Endothelial cell of umbilical vein (primary cell): ENCODE measurements at regions not wholly inside any gene's neighbourhood (a gene's known extent, or its start where the extent isn't known, plus 50 kb on each side); places are given as distances from the start of the nearest gene placed in this dataset.

Experiments used
- BruUV-seq: library from RNA; stranded (reverse); fragments of 400-500 nt; replicated peaks from 2 replicates; lab custom pipeline; 2021; lab: Mats Ljungman, UMichigan
- CTCF ChIA-PET: fragments of 300-600, 350-600 bp; sonication (Branson Sonifier 250); formaldehyde crosslinking; loops from one replicate; lab custom pipeline; 2021; ENCODE audit warnings: antibody characterized with exemption, inconsistent platforms; lab: Charles Lee
- POLR2A ChIA-PET: fragments of 300-600, 350-600 bp; sonication (Branson Sonifier 250); formaldehyde crosslinking; loops from one replicate; lab custom pipeline; 2021; ENCODE audit warnings: antibody characterized with exemption, inconsistent platforms; lab: Charles Lee
- DNase-seq: peaks from one replicate; pipeline ENCODE4 v3.0.0-alpha.2; 2011; ENCODE audit warnings: low read depth, low spot score
- FAIRE-seq: peaks from 2 replicates; lab custom pipeline; 2011; peaks lifted over from hg19 to GRCh38; lab: Jason Lieb, UNC
- H2AFZ ChIP-seq: 2 replicates; pipeline ENCODE4 v1.6.0; 2012; ENCODE audit warnings: low read depth, low read length, control low read depth, inconsistent platforms
- H3K27ac ChIP-seq: 2 replicates; pipeline ENCODE4 v1.5.1; 2011; ENCODE audit warnings: low read depth, mild to moderate bottlenecking, control low read depth, low read length, moderate library complexity; ENCODE audit not compliant: insufficient read depth
- H3K27me3 ChIP-seq, 2 experiments: 2 replicates each; pipeline versions ENCODE4 v1.6.0 to v1.6.1; 2011; ENCODE audit warnings: low read length in 2 of 2, mixed read lengths in 1 of 2; ENCODE audit not compliant: control insufficient read depth in 2 of 2, insufficient read depth in 2 of 2
- H3K36me3 ChIP-seq, 2 experiments: 2 replicates in 1 of 2; 3 replicates in 1 of 2; pipeline ENCODE4 v1.5.1; 2011; ENCODE audit warnings: low read length in 2 of 2, mild to moderate bottlenecking in 1 of 2, moderate library complexity in 1 of 2; ENCODE audit not compliant: control insufficient read depth in 2 of 2, insufficient read depth in 2 of 2; ENCODE audit errors: extremely low read depth in 1 of 2
- H3K4me1 ChIP-seq: 3 replicates; pipeline ENCODE4 v1.5.1; 2011; ENCODE audit warnings: mild to moderate bottlenecking, low read length; ENCODE audit not compliant: control insufficient read depth, insufficient read depth; ENCODE audit errors: extremely low read depth
- H3K4me2 ChIP-seq: 2 replicates; pipeline ENCODE4 v1.6.1; 2011; ENCODE audit warnings: low read length, control low read depth, mixed read lengths; ENCODE audit not compliant: insufficient read depth
- H3K4me3 ChIP-seq, 3 experiments: fragments of 200-600 bp in 1 of 3; sonication (generic), shearing (Covaris generic) in 1 of 3; replicated peaks in 1 of 3; 2 replicates each; pipeline ENCODE4 v1.5.1; 2011 to 2016; ENCODE audit warnings: control low read depth in 3 of 3, low read length in 3 of 3, mild to moderate bottlenecking in 2 of 3, inconsistent platforms in 1 of 3, low read depth in 1 of 3, moderate library complexity in 1 of 3; ENCODE audit not compliant: insufficient read depth in 1 of 3
- H3K79me2 ChIP-seq: 2 replicates; pipeline ENCODE4 v1.6.0; 2012; ENCODE audit warnings: low read length, inconsistent platforms; ENCODE audit not compliant: control insufficient read depth, insufficient read depth
- H3K9ac ChIP-seq: replicated peaks from 2 replicates; pipeline ENCODE3; 2011; ENCODE audit warnings: low read length, control low read depth; ENCODE audit not compliant: insufficient read depth; ENCODE audit errors: extremely low read depth
- H3K9me1 ChIP-seq: replicated peaks from 3 replicates; pipeline ENCODE4 v1.6.0; 2011; ENCODE audit warnings: mild to moderate bottlenecking, low read length; ENCODE audit not compliant: control insufficient read depth, insufficient read depth; ENCODE audit errors: extremely low read depth
- H3K9me3 ChIP-seq: replicated peaks from 2 replicates; pipeline ENCODE4 v1.5.1; 2012; ENCODE audit warnings: low read length, inconsistent platforms; ENCODE audit not compliant: control insufficient read depth, insufficient read depth
- H4K20me1 ChIP-seq: replicated peaks from 2 replicates; pipeline ENCODE3; 2011; ENCODE audit warnings: mild to moderate bottlenecking, low read length; ENCODE audit not compliant: control insufficient read depth, insufficient read depth; ENCODE audit errors: extremely low read depth
- CTCF ChIP-seq, 2 donors: IDR thresholded peaks; 1 replicate in 1 of 2; 2 replicates in 1 of 2; pipeline ENCODE4 v1.5.1; 2011; ENCODE audit warnings: low read length in 2 of 2, mild to moderate bottlenecking in 2 of 2, moderate library complexity in 2 of 2, control low read depth in 1 of 2, inconsistent platforms in 1 of 2, low read depth in 1 of 2; ENCODE audit not compliant: insufficient read depth in 1 of 2; ENCODE audit errors: extremely low read depth in 1 of 2
- EZH2 ChIP-seq: IDR thresholded peaks from 2 replicates; pipeline ENCODE4 v1.6.1; 2012; ENCODE audit warnings: borderline replicate concordance, low read depth, mild to moderate bottlenecking, moderate library complexity, low read length, inconsistent platforms; ENCODE audit not compliant: severe bottlenecking
- FOS ChIP-seq: IDR thresholded peaks from 2 replicates; pipeline ENCODE4 v1.6.1; 2011; ENCODE audit warnings: mild to moderate bottlenecking, low read length, moderate library complexity, borderline replicate concordance; ENCODE audit not compliant: insufficient read depth
- GATA2 ChIP-seq: IDR thresholded peaks from 2 replicates; pipeline ENCODE4 v1.7.0; 2011; ENCODE audit warnings: low read depth, mild to moderate bottlenecking, moderate library complexity, mixed read lengths, low read length; ENCODE audit not compliant: insufficient read length, insufficient read depth
- JUN ChIP-seq: IDR thresholded peaks from 2 replicates; pipeline ENCODE4 v1.6.1; 2011; ENCODE audit warnings: borderline replicate concordance, low read depth; ENCODE audit not compliant: insufficient read length, insufficient read depth
- MAX ChIP-seq: IDR thresholded peaks from 2 replicates; pipeline ENCODE4 v1.6.1; 2011; ENCODE audit not compliant: insufficient read depth, insufficient read length
- MYC ChIP-seq: IDR thresholded peaks from one replicate; pipeline ENCODE4 v1.6.1; 2011; ENCODE audit warnings: mild to moderate bottlenecking, low read depth, low read length
- POLR2A ChIP-seq: IDR thresholded peaks from 2 replicates; pipeline ENCODE4 v1.6.1; 2012; ENCODE audit warnings: low read depth, mild to moderate bottlenecking, control low read depth, low read length
- POLR2AphosphoS5 ChIP-seq: IDR thresholded peaks from 2 replicates; pipeline ENCODE4 v1.6.1; 2012; ENCODE audit warnings: low read depth, mild to moderate bottlenecking, control low read depth, low read length, moderate library complexity; ENCODE audit not compliant: insufficient read depth
- dilution Hi-C: fragments of 300-500 bp; cut with MboI; formaldehyde crosslinking; loops from one replicate; pipeline ENCODE4 v1.15.0; 2019; ENCODE audit warnings: low sequenced_read_pairs; ENCODE audit not compliant: extremely low pct_ligation_motif_present
- intact Hi-C: fragments of 100-400 bp; cut with micrococcal nuclease; formaldehyde crosslinking; loops from one replicate; pipeline ENCODE4 v1.10.0; 2022

- Histone ChIP-seq H3K4me3 (no peak overlapping the region), H3K9me1 (no peaks in the 10 kb centered on the region), H3K9ac (no peak overlapping the region), H4K20me1 (no peaks in the 10 kb centered on the region), H2AFZ (no peak overlapping the region), H3K36me3 (no peaks in the 10 kb centered on the region), H3K4me1 (no peaks in the 10 kb centered on the region), H3K4me2 (no peak overlapping the region), H3K27ac (no peak overlapping the region), H3K79me2 (no peaks in the 10 kb centered on the region), H3K9me3 (no peaks in the 10 kb centered on the region), H3K27me3 (no peaks in the 10 kb centered on the region)
- dilution Hi-C loops, result no loop called here
- POLR2A ChIA-PET, result no interaction called here
- no peak for TF ChIP-seq FOS
- no TSS peak for BruUV-seq
- DNase-seq (no peak), FAIRE-seq (no peak)
- CTCF ChIA-PET, result no interaction called here
- intact Hi-C loops, result no loop called here
Observed at GRCh38 chr3:137420198-137420995, 343.7 kb upstream of the SOX14 start.

DNA sequence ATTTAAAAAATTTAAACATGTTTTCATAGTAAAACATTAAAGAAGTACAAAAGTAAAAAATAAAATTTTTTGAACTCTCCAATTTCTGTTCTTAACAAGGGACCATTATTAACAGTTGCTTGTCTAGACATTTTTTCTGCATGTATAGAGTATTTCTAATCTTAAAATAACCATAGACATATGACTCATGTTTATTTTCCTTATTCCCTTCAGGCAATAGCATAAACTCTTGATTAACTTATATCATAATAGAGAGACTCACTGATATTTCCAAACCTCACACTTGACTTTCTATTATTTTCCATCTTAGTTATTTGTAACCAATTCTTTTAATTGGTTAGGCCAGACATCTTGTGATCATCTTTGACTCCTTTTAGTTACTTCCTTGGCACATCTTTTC is 325.6 kb upstream of the SOX14 start:
- H3K4me2 ChIP-seq, result no peak overlapping the region
- no peak overlapping the region for H3K27ac ChIP-seq
- FAIRE-seq, result no peak
- DNase-seq, result no peak
- no peaks in the 10 kb centered on the region for H3K79me2 ChIP-seq
- H4K20me1 ChIP-seq, result no peaks in the 10 kb centered on the region
- no peaks in the 10 kb centered on the region for H3K36me3 ChIP-seq
- TF ChIP-seq FOS (no peak), JUN (no peak), GATA2 (no peak), EZH2 (no peak), POLR2A (no peak), CTCF (IDR thresholded peaks at IDR 0.05; ENCODE audit: extremely low read depth in 1 of 2, insufficient read depth in 1 of 2, low read depth in 1 of 2, low read length in 2 of 2) (no peak), POLR2AphosphoS5 (no peak), MYC (no peak), MAX (no peak)
- no TSS peak for BruUV-seq
- dilution Hi-C loops, result no loop called here
- no peak overlapping the region for H3K4me3 ChIP-seq
- ChIA-PET CTCF (no interaction called here), POLR2A (no interaction called here)
- no peaks in the 10 kb centered on the region for H3K9me1 ChIP-seq
- no peak overlapping the region for H2AFZ ChIP-seq
- H3K9me3 ChIP-seq, result no peaks in the 10 kb centered on the region
- intact Hi-C loops, result no loop called here
- H3K4me1 ChIP-seq, result no peaks in the 10 kb centered on the region
- H3K27me3 ChIP-seq, result no peaks in the 10 kb centered on the region
- H3K9ac ChIP-seq, result no peak overlapping the region
